K562 (cell line): ENCODE measurements at regions not wholly inside any gene's neighbourhood (a gene's known extent, or its start where the extent isn't known, plus 50 kb on each side); places are given as distances from the start of the nearest gene placed in this dataset.

Experiments
- ATAC-seq: fragments of 200-7000 bp; cut with Tn5 transposase; 3 replicates; pipeline ENCODE4 v1.9.1; 2020; ENCODE audit warnings: moderate library complexity
- BruUV-seq: library from RNA; stranded (reverse); fragments of 400-500 nt; replicated peaks from 2 replicates; lab custom pipeline; 2021; lab: Mats Ljungman, UMichigan
- CTCF ChIA-PET: fragments of 300-600 bp; formaldehyde crosslinking; extraction: SDS; loops from one replicate; lab custom pipeline; 2021; ENCODE audit warnings: low intra/inter-chr PET ratio; lab: Yijun Ruan, JAX
- POLR2A ChIA-PET: fragments of 300-600, 350-650 bp; sonication (Branson Sonifier 250); formaldehyde crosslinking; extraction: SDS; loops from one replicate; lab custom pipeline; 2021; ENCODE audit warnings: antibody characterized with exemption, inconsistent platforms; lab: Yijun Ruan, JAX
- DNase-seq, 4 experiments: peaks; one replicate each; pipeline versions ENCODE4 v3.0.0 to v3.0.0-alpha.2; 2011 to 2018; ENCODE audit warnings: low spot score in 3 of 4, mixed read lengths in 3 of 4; ENCODE audit errors: extremely low read depth in 1 of 4
- FAIRE-seq: peaks from 2 replicates; lab custom pipeline; 2011; peaks lifted over from hg19 to GRCh38; lab: Jason Lieb, UNC
- H2AFZ ChIP-seq: 2 replicates; pipeline ENCODE4 v1.6.0; 2011; ENCODE audit warnings: low read depth, low read length, control low read depth, inconsistent platforms
- H3K27ac ChIP-seq: fragments of 200-600 bp; 3 replicates; pipeline ENCODE4 v1.8.0; 2011; ENCODE audit warnings: low read depth, mild to moderate bottlenecking, control low read depth, inconsistent platforms, low read length, moderate library complexity, mixed read lengths; ENCODE audit errors: extremely low read depth
- H3K27me3 ChIP-seq, 2 experiments: fragments of 300-600 bp in 1 of 2; 2 replicates in 1 of 2; 3 replicates in 1 of 2; pipeline versions ENCODE4 v1.6.0 to v1.8.0; 2011; ENCODE audit warnings: inconsistent platforms in 2 of 2, low read length in 2 of 2, mild to moderate bottlenecking in 1 of 2, mixed read lengths in 1 of 2, moderate library complexity in 1 of 2; ENCODE audit not compliant: control insufficient read depth in 2 of 2, insufficient read depth in 2 of 2
- H3K36me3 ChIP-seq: fragments of 300-600 bp; 3 replicates; pipeline ENCODE4 v1.8.0; 2011; ENCODE audit warnings: mild to moderate bottlenecking, low read length, inconsistent platforms; ENCODE audit not compliant: control insufficient read depth, insufficient read depth
- H3K4me1 ChIP-seq, 2 experiments: fragments of 200-600 bp in 1 of 2; replicated peaks in 1 of 2; 2 replicates in 1 of 2; 3 replicates in 1 of 2; pipeline versions ENCODE4 v1.5.1 to v1.8.0; 2011; ENCODE audit warnings: inconsistent platforms in 2 of 2, low read length in 2 of 2, mild to moderate bottlenecking in 1 of 2, mixed read lengths in 1 of 2, moderate library complexity in 1 of 2; ENCODE audit not compliant: control insufficient read depth in 2 of 2, insufficient read depth in 2 of 2
- H3K4me2 ChIP-seq: 2 replicates; pipeline ENCODE4 v1.6.1; 2011; ENCODE audit warnings: low read length, control low read depth, inconsistent platforms, mixed read lengths; ENCODE audit not compliant: insufficient read depth
- H3K4me3 ChIP-seq: fragments of 200-600 bp; sonication (generic), shearing (Covaris generic); 2 replicates; pipeline ENCODE4 v1.5.1; 2016; ENCODE audit warnings: control low read depth, inconsistent platforms
- H3K79me2 ChIP-seq: fragments of 200-600 bp; 3 replicates; pipeline ENCODE4 v1.8.0; 2011; ENCODE audit warnings: low read length, inconsistent platforms; ENCODE audit not compliant: control insufficient read depth, insufficient read depth
- H3K9ac ChIP-seq, 2 experiments: 2 replicates each; pipeline versions ENCODE4 v1.6.0 to v1.6.1; 2011; ENCODE audit warnings: low read depth in 2 of 2, low read length in 2 of 2, control low read depth in 1 of 2, inconsistent platforms in 1 of 2, mild to moderate bottlenecking in 1 of 2, mixed read lengths in 1 of 2; ENCODE audit not compliant: insufficient read depth in 1 of 2
- H3K9me1 ChIP-seq: one replicate; pipeline ENCODE4 v1.6.0; 2011; ENCODE audit warnings: inconsistent platforms, mild to moderate bottlenecking, low read length, moderate library complexity; ENCODE audit not compliant: control insufficient read depth, insufficient read depth
- H3K9me3 ChIP-seq: replicated peaks from 2 replicates; pipeline ENCODE4 v1.5.1; 2011; ENCODE audit warnings: low read depth, low read length, inconsistent platforms; ENCODE audit not compliant: control insufficient read depth, insufficient read depth
- H4K20me1 ChIP-seq: replicated peaks from 2 replicates; pipeline ENCODE4 v1.6.1; 2011; ENCODE audit warnings: low read length, inconsistent platforms, mixed read lengths; ENCODE audit not compliant: control insufficient read depth, insufficient read depth
- E2F5 ChIP-seq: sonication (generic); formaldehyde crosslinking; IDR thresholded peaks from 2 replicates; pipeline ENCODE4 v1.8.0; 2022; ENCODE audit warnings: mild to moderate bottlenecking, missing genetic modification reagents
- GATA2 ChIP-seq: sonication (generic); formaldehyde crosslinking; IDR thresholded peaks from 2 replicates; pipeline ENCODE4 v1.4.0; 2020; ENCODE audit warnings: mild to moderate bottlenecking, missing genetic modification reagents
- SMAD4 ChIP-seq: fragments of 250-450 bp; sonication (Bioruptor Pico); conservative IDR thresholded peaks from 2 replicates; pipeline ENCODE4 v1.8.0; 2021; ENCODE audit warnings: inconsistent platforms, mild to moderate bottlenecking, moderate library complexity
- SPI1 ChIP-seq: IDR thresholded peaks from 2 replicates; pipeline ENCODE4 v1.6.1; 2011; ENCODE audit warnings: low read depth, low read length, control low read depth, borderline replicate concordance
- ZBTB5 ChIP-seq: fragments of 450-650 bp; IDR thresholded peaks from 2 replicates; pipeline ENCODE4 v1.6.1; 2017; ENCODE audit warnings: antibody characterized with exemption
- WGBS: fragments of 100-300 bp; shearing (Covaris generic); methylation state at CpG from one replicate; pipeline ENCODE4 v1.1.6; 2016; ENCODE audit warnings: low coverage, mixed read lengths; ENCODE audit not compliant: insufficient coverage; ENCODE audit errors: missing lambda C conversion rate; 5-methylcytosine and 5-hydroxymethylcytosine counted together
- in situ Hi-C: fragments of 300-500 bp; cut with MboI; formaldehyde crosslinking; loops from 4 replicates; pipeline ENCODE4 v1.15.0; 2018; ENCODE audit warnings: inconsistent platforms, mixed read lengths
- intact Hi-C: fragments of 100-400 bp; cut with micrococcal nuclease; formaldehyde crosslinking; loops from 2 replicates; pipeline ENCODE4 v1.14.2; 2022

GRCh38 chr5:163789870-163790269 is 284.5 kb downstream of the MAT2B start:
- H3K9me3 ChIP-seq, result no peaks in the 10 kb centered on the region
- no peak overlapping the region for H2AFZ ChIP-seq
- FAIRE-seq (no peak), ATAC-seq (no peak), DNase-seq (no peak)
- no peak overlapping the region for H3K27ac ChIP-seq
- H3K4me1 ChIP-seq, result no peaks in the 10 kb centered on the region
- no peaks in the 10 kb centered on the region for H3K9me1 ChIP-seq
- ChIA-PET CTCF (no interaction called here), POLR2A (no interaction called here)
- no peak overlapping the region for H3K4me2 ChIP-seq
- no TSS peak for BruUV-seq
- intact Hi-C loops, result no loop called here
- no peaks in the 10 kb centered on the region for H3K36me3 ChIP-seq
- H3K79me2 ChIP-seq, result no peaks in the 10 kb centered on the region
- in situ Hi-C loops, result no loop called here
- no peak for TF ChIP-seq E2F5
- no peak for TF ChIP-seq SPI1
- no peak for TF ChIP-seq SMAD4 (CRISPR knock-in tag)
- TF ChIP-seq GATA2, result no peak
- TF ChIP-seq ZBTB5, result no peak
- no peak overlapping the region for H3K4me3 ChIP-seq
- 0% methylated on average over 3 of the region's 3 CpGs for WGBS
- no peaks in the 10 kb centered on the region for H4K20me1 ChIP-seq
- H3K27me3 ChIP-seq, result no peaks in the 10 kb centered on the region
- H3K9ac ChIP-seq, result no peak overlapping the region
